ENCODE measurements at regions not wholly inside any gene's neighbourhood (a gene's known extent, or its start where the extent isn't known, plus 50 kb on each side); places are given as distances from the start of the nearest gene placed in this dataset.

DNA sequence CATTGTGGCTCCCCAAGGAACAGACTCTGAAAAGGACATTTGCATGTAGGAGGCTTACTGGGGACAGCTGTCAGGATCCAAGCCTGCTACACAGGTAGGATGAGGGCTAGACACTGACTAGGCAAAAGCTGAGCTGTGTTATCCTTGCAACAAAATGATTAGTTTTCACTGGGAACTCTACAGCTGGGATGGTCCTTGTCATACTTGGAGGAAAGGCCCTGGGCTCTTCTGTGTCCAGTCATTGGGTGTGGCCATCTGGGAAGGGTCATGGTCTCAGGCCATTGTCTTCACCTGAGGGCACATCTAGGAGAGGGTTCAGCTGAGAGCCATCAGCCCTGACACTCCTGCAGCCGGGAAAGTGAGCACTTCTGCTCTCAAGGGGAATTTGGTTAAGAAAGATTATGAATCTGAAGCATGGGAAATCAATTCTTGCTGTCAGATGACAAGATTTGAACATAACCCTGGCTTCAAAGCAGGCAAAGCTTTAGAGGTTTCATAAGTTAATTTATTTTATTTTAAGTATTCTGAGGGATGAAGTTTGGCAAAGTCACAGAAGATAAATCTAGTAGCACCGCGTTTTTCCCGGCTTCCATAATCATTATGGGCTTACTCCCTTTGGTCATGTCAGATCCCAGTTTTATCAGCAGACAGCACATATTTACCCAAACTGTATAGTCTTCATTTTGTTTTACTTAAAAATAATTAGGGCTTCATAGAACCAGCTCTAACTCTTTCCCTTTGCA lies 78.4 kb upstream of the SLC22A23 start:
- peaks cover 2% of the 10 kb centered on the region for H3K27me3 ChIP-seq (ENCODE audit: control insufficient read depth, insufficient read depth, low read length)
- FAIRE-seq (no peak), DNase-seq (ENCODE audit: low read depth) (no peak)
- TF ChIP-seq, protein P1, sequence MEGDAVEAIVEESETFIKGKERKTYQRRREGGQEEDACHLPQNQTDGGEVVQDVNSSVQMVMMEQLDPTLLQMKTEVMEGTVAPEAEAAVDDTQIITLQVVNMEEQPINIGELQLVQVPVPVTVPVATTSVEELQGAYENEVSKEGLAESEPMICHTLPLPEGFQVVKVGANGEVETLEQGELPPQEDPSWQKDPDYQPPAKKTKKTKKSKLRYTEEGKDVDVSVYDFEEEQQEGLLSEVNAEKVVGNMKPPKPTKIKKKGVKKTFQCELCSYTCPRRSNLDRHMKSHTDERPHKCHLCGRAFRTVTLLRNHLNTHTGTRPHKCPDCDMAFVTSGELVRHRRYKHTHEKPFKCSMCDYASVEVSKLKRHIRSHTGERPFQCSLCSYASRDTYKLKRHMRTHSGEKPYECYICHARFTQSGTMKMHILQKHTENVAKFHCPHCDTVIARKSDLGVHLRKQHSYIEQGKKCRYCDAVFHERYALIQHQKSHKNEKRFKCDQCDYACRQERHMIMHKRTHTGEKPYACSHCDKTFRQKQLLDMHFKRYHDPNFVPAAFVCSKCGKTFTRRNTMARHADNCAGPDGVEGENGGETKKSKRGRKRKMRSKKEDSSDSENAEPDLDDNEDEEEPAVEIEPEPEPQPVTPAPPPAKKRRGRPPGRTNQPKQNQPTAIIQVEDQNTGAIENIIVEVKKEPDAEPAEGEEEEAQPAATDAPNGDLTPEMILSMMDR (IDR thresholded peaks at IDR 0.05; ENCODE audit: insufficient read depth, low read length, severe bottlenecking): no peak
- H3K4me3 ChIP-seq (ENCODE audit: low read depth, low read length): no peak overlapping the region
- no peaks in the 10 kb centered on the region for H3K36me3 ChIP-seq (ENCODE audit: control insufficient read depth, insufficient read depth, low read length)

DNA sequence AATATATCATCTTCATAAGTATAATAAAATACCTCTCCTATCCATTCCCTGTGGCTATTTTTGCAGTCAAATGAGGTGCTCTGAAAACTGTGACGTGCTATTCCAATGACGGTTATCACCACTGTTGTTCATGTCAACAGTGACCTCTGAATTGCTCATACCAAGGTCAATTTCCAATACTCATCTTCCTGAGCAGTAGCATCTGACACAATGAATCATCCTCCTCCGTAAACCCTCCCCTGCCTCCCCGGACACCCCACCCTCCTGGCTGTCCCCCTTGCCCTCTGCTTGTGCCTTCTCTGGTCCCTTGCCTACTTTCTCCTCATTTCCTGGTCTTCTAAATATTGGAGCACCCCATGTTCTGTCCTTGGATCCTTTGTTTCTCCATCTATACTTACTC lies 77.7 kb upstream of the SLC22A23 start:
- TF ChIP-seq, protein P1 (IDR thresholded peaks at IDR 0.05; ENCODE audit: insufficient read depth, low read length, severe bottlenecking): no peak
- no peak for FAIRE-seq
- no peak for DNase-seq (ENCODE audit: low read depth)
- no peak overlapping the region for H3K4me3 ChIP-seq (ENCODE audit: low read depth, low read length)
- H3K27me3 ChIP-seq (ENCODE audit: control insufficient read depth, insufficient read depth, low read length): peaks cover 2% of the 10 kb centered on the region
- no peaks in the 10 kb centered on the region for H3K36me3 ChIP-seq (ENCODE audit: control insufficient read depth, insufficient read depth, low read length)

DNA sequence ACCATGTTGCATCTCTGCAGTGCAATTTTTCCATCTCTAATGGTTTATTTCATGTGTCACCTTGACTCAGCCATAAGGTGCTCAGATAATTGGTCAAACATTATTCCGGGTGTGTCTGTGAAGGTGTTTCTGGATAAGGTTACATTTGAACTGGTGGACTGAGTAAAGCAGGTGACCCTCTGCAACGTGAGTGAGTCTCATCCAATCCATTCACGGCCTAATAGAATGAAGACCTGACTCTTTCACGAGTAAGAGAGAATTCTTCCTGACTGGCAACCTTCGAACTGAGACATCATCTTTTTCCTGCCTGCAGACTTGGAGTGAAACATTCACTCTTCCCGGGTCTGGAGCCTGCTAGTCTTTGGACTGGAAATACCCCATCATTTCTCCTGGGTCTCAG lies 77.1 kb upstream of the SLC22A23 start:
- Histone ChIP-seq H3K36me3 (ENCODE audit: control insufficient read depth, insufficient read depth, low read length) (no peaks in the 10 kb centered on the region), H3K4me3 (ENCODE audit: low read depth, low read length) (no peak overlapping the region), H3K27me3 (ENCODE audit: control insufficient read depth, insufficient read depth, low read length) (peaks cover 2% of the 10 kb centered on the region)
- FAIRE-seq (no peak), DNase-seq (ENCODE audit: low read depth) (no peak)
- TF ChIP-seq, protein P1 (IDR thresholded peaks at IDR 0.05; ENCODE audit: insufficient read depth, low read length, severe bottlenecking): no peak

DNA sequence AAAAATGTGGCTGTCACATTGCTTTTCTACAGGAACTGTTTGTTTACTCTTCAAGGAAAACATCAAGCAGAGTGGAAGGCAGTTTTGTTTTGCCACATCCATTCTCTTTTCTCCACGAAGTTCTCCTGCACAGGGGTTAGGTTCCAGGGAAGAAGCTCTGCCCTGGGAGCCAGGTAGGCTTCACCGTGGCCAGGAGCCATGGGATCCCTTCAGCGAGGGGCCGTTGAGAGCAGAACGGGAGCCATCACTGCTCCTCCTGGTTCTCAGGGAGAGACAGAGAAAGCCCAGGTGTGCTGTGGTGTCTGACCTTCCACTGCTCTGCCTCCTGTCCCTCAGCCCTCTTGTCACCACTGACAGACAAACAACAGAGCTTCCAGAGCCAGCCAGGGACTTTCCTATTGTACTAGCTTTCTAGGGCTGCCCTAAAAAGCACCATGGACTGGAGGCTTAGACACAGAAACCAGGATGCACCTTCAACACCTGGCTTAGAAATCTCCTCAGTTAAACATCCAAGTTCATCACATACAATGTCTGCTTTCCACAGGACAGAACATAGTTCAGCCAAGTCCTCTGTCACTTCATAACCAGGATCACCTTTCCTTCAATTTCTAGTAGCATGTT lies 75.6 kb upstream of the SLC22A23 start:
- TF ChIP-seq, protein P1 (IDR thresholded peaks at IDR 0.05; ENCODE audit: insufficient read depth, low read length, severe bottlenecking): no peak
- FAIRE-seq (peak; percentile 40), DNase-seq (ENCODE audit: low read depth) (no peak)
- Histone ChIP-seq H3K27me3 (ENCODE audit: control insufficient read depth, insufficient read depth, low read length) (no peaks in the 10 kb centered on the region), H3K36me3 (ENCODE audit: control insufficient read depth, insufficient read depth, low read length) (no peaks in the 10 kb centered on the region), H3K4me3 (ENCODE audit: low read depth, low read length) (no peak overlapping the region)

DNA sequence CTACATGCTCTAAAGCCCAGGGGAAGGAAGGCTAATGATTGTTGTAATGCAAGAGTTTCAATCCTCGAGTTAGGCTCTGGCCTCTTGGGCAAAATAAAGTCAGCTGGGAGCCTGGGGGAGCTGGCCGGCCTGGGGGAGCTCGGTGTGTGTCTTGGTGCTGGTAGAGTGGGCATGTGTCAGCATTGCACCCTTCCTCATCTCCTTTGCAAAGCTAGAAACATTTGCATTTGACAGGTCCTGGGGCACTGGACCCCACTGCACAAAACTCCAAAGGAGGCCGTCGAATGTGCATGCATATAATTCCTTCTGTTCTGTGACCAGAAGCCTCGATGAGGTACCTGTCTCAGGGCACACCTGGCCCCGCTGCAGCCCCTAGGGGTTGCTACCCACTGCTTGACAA lies 74.6 kb upstream of the SLC22A23 start:
- H3K36me3 ChIP-seq (ENCODE audit: control insufficient read depth, insufficient read depth, low read length): no peaks in the 10 kb centered on the region
- no peak for FAIRE-seq
- TF ChIP-seq, protein P1 (IDR thresholded peaks at IDR 0.05; ENCODE audit: insufficient read depth, low read length, severe bottlenecking): no peak
- H3K27me3 ChIP-seq (ENCODE audit: control insufficient read depth, insufficient read depth, low read length): no peaks in the 10 kb centered on the region
- no peak overlapping the region for H3K4me3 ChIP-seq (ENCODE audit: low read depth, low read length)
- DNase-seq (ENCODE audit: low read depth): no peak

All from bronchial epithelial cell (primary cell).